Esophagus squamous epithelium (tissue), 4 donors: ENCODE measurements at regions not wholly inside any gene's neighbourhood (a gene's known extent, or its start where the extent isn't known, plus 50 kb on each side); places are given as distances from the start of the nearest gene placed in this dataset.

ENCODE experiments used
- CTCF ChIP-seq, 6 experiments: fragments of 450-650 bp in 4 of 6; fragments of 200-600 bp in 2 of 6; sonication (generic) in 2 of 6; IDR thresholded peaks; one replicate each; pipeline ENCODE4 v1.5.1; 2016 to 2019; ENCODE audit warnings: antibody characterized with exemption in 6 of 6, mild to moderate bottlenecking in 4 of 6, moderate library complexity in 4 of 6
- POLR2A ChIP-seq, 4 donors: fragments of 450-650 bp; IDR thresholded peaks; one replicate each; pipeline ENCODE4 v1.6.1; 2017; ENCODE audit warnings: antibody characterized with exemption in 4 of 4, mild to moderate bottlenecking in 4 of 4, moderate library complexity in 3 of 4

- no peak for TF ChIP-seq CTCF (IDR thresholded peaks at IDR 0.05)
- no peak for TF ChIP-seq POLR2A (IDR thresholded peaks at IDR 0.05)
Observed at GRCh38 chr18:4547126-4547525, 92.0 kb upstream of the DLGAP1 start.
